ENCODE measurements at regions not wholly inside any gene's neighbourhood (a gene's known extent, or its start where the extent isn't known, plus 50 kb on each side); places are given as distances from the start of the nearest gene placed in this dataset.
"Not testable (repeated sequence)": the region's sequence is repeated elsewhere in the genome, so short reads cannot be mapped to it uniquely, and the experiment has no call there.

- CTCF ChIA-PET, result no interaction called here
- DNase-seq (no peak), ATAC-seq (no peak)
- Mint-ChIP-seq H3K9me3 (ENCODE audit: insufficient read depth) (no peaks in the 10 kb centered on the region), H3K4me3 (no peak overlapping the region), H3K4me1 (ENCODE audit: low read depth) (no peaks in the 10 kb centered on the region), H3K27ac (no peak overlapping the region), H3K36me3 (ENCODE audit: low read depth) (no peaks in the 10 kb centered on the region), H3K27me3 (ENCODE audit: low read depth) (no peaks in the 10 kb centered on the region)
- POLR2A ChIA-PET, result no interaction called here
These were observed 119.1 kb downstream of the RTL9 start for GRCh38 chrX:110477593-110478228.

- no peaks in the 10 kb centered on the region for H3K36me3 Mint-ChIP-seq (ENCODE audit: low read depth)
- no peak for ATAC-seq
- no peaks in the 10 kb centered on the region for H3K4me1 Mint-ChIP-seq (ENCODE audit: low read depth)
- no peaks in the 10 kb centered on the region for H3K9me3 Mint-ChIP-seq (ENCODE audit: insufficient read depth)
- no peak overlapping the region for H3K27ac Mint-ChIP-seq
- ChIA-PET CTCF (no interaction called here), POLR2A (no interaction called here)
- H3K4me3 Mint-ChIP-seq, result no peak overlapping the region
- no peaks in the 10 kb centered on the region for H3K27me3 Mint-ChIP-seq (ENCODE audit: low read depth)
- DNase-seq, result no peak
These were observed 133.4 kb downstream of the RTL9 start for GRCh38 chrX:110491846-110492620.

- Mint-ChIP-seq H3K4me1 (ENCODE audit: low read depth) (no peaks in the 10 kb centered on the region), H3K36me3 (ENCODE audit: low read depth) (no peaks in the 10 kb centered on the region), H3K27me3 (ENCODE audit: low read depth) (no peaks in the 10 kb centered on the region), H3K9me3 (ENCODE audit: insufficient read depth) (no peaks in the 10 kb centered on the region), H3K27ac (no peak overlapping the region), H3K4me3 (no peak overlapping the region)
- POLR2A ChIA-PET, result no interaction called here
- DNase-seq, result no peak
- CTCF ChIA-PET, result no interaction called here
- no peak for ATAC-seq
These were observed 146.3 kb downstream of the RTL9 start for GRCh38 chrX:110504947-110505346.

GRCh38 chrX:110509755-110510532, 151.3 kb downstream of the RTL9 start:
- ChIA-PET POLR2A (no interaction called here), CTCF (no interaction called here)
- Mint-ChIP-seq H3K27me3 (ENCODE audit: low read depth) (no peaks in the 10 kb centered on the region), H3K4me3 (no peak overlapping the region), H3K9me3 (ENCODE audit: insufficient read depth) (no peaks in the 10 kb centered on the region), H3K4me1 (ENCODE audit: low read depth) (no peaks in the 10 kb centered on the region), H3K36me3 (ENCODE audit: low read depth) (no peaks in the 10 kb centered on the region), H3K27ac (no peak overlapping the region)
- ATAC-seq, result no peak
- DNase-seq, result no peak

GRCh38 chrX:110511238-110511637, 152.6 kb downstream of the RTL9 start:
- no peak overlapping the region for H3K4me3 Mint-ChIP-seq
- ChIA-PET CTCF (no interaction called here), POLR2A (no interaction called here)
- ATAC-seq (no peak), DNase-seq (no peak)
- H3K36me3 Mint-ChIP-seq (ENCODE audit: low read depth), result no peaks in the 10 kb centered on the region
- H3K27ac Mint-ChIP-seq, result no peak overlapping the region
- H3K9me3 Mint-ChIP-seq (ENCODE audit: insufficient read depth), result no peaks in the 10 kb centered on the region
- H3K27me3 Mint-ChIP-seq (ENCODE audit: low read depth), result no peaks in the 10 kb centered on the region
- no peaks in the 10 kb centered on the region for H3K4me1 Mint-ChIP-seq (ENCODE audit: low read depth)

GRCh38 chrX:110512341-110512740, 153.7 kb downstream of the RTL9 start:
- DNase-seq, result no peak

GRCh38 chrX:110514509-110514908, 155.9 kb downstream of the RTL9 start:
- Mint-ChIP-seq H3K27ac (no peak overlapping the region), H3K9me3 (ENCODE audit: insufficient read depth) (no peaks in the 10 kb centered on the region), H3K4me1 (ENCODE audit: low read depth) (no peaks in the 10 kb centered on the region), H3K4me3 (no peak overlapping the region), H3K36me3 (ENCODE audit: low read depth) (no peaks in the 10 kb centered on the region), H3K27me3 (ENCODE audit: low read depth) (no peaks in the 10 kb centered on the region)
- DNase-seq (no peak), ATAC-seq (no peak)
- POLR2A ChIA-PET, result no interaction called here
- CTCF ChIA-PET, result no interaction called here

More at GRCh38 chrX:110512341-110512740, 153.7 kb downstream of the RTL9 start:
- H3K9me3 Mint-ChIP-seq (ENCODE audit: insufficient read depth), result no peaks in the 10 kb centered on the region
- ChIA-PET POLR2A (no interaction called here), CTCF (no interaction called here)
- H3K27ac Mint-ChIP-seq, result no peak overlapping the region
- H3K4me3 Mint-ChIP-seq, result no peak overlapping the region
- ATAC-seq, result no peak
- no peaks in the 10 kb centered on the region for H3K4me1 Mint-ChIP-seq (ENCODE audit: low read depth)
- H3K36me3 Mint-ChIP-seq (ENCODE audit: low read depth), result no peaks in the 10 kb centered on the region
- H3K27me3 Mint-ChIP-seq (ENCODE audit: low read depth), result no peaks in the 10 kb centered on the region

GRCh38 chrX:110519501-110519900, 160.9 kb downstream of the RTL9 start:
- no peak for ATAC-seq
- Mint-ChIP-seq H3K27me3 (ENCODE audit: low read depth) (no peaks in the 10 kb centered on the region), H3K27ac (no peak overlapping the region), H3K4me3 (no peak overlapping the region), H3K9me3 (ENCODE audit: insufficient read depth) (no peaks in the 10 kb centered on the region), H3K4me1 (ENCODE audit: low read depth) (no peaks in the 10 kb centered on the region), H3K36me3 (ENCODE audit: low read depth) (no peaks in the 10 kb centered on the region)
- ChIA-PET CTCF (no interaction called here), POLR2A (no interaction called here)
- no peak for DNase-seq

GRCh38 chrX:110519906-110520452, 161.3 kb downstream of the RTL9 start:
- CTCF ChIA-PET, result no interaction called here
- no peaks in the 10 kb centered on the region for H3K36me3 Mint-ChIP-seq (ENCODE audit: low read depth)

GRCh38 chrX:110520652-110521051, 162.0 kb downstream of the RTL9 start:
- H3K27ac Mint-ChIP-seq; H3K9me3 Mint-ChIP-seq (ENCODE audit: insufficient read depth); ATAC-seq; H3K4me1 Mint-ChIP-seq (ENCODE audit: low read depth); POLR2A ChIA-PET; CTCF ChIA-PET; DNase-seq; H3K4me3 Mint-ChIP-seq; H3K27me3 Mint-ChIP-seq (ENCODE audit: low read depth); H3K36me3 Mint-ChIP-seq (ENCODE audit: low read depth): not testable (repeated sequence)

More at GRCh38 chrX:110519906-110520452, 161.3 kb downstream of the RTL9 start:
- DNase-seq (no peak), ATAC-seq (no peak)
- no peaks in the 10 kb centered on the region for H3K9me3 Mint-ChIP-seq (ENCODE audit: insufficient read depth)
- POLR2A ChIA-PET, result no interaction called here
- no peak overlapping the region for H3K27ac Mint-ChIP-seq
- no peaks in the 10 kb centered on the region for H3K4me1 Mint-ChIP-seq (ENCODE audit: low read depth)
- no peaks in the 10 kb centered on the region for H3K27me3 Mint-ChIP-seq (ENCODE audit: low read depth)
- H3K4me3 Mint-ChIP-seq, result no peak overlapping the region

- ATAC-seq (no peak), DNase-seq (no peak)
- H3K36me3 Mint-ChIP-seq (ENCODE audit: low read depth), result no peaks in the 10 kb centered on the region
- H3K4me3 Mint-ChIP-seq, result no peak overlapping the region
- no peak overlapping the region for H3K27ac Mint-ChIP-seq
- no peaks in the 10 kb centered on the region for H3K9me3 Mint-ChIP-seq (ENCODE audit: insufficient read depth)
- ChIA-PET POLR2A (no interaction called here), CTCF (no interaction called here)
- H3K4me1 Mint-ChIP-seq (ENCODE audit: low read depth), result no peaks in the 10 kb centered on the region
- H3K27me3 Mint-ChIP-seq (ENCODE audit: low read depth), result no peaks in the 10 kb centered on the region
These were observed 173.4 kb downstream of the RTL9 start for GRCh38 chrX:110531873-110532580.

- H3K4me1 Mint-ChIP-seq (ENCODE audit: low read depth), result no peaks in the 10 kb centered on the region
- DNase-seq (no peak), ATAC-seq (no peak)
- POLR2A ChIA-PET, result no interaction called here
- H3K27ac Mint-ChIP-seq, result no peak overlapping the region
- H3K27me3 Mint-ChIP-seq (ENCODE audit: low read depth), result no peaks in the 10 kb centered on the region
- CTCF ChIA-PET, result no interaction called here
- no peak overlapping the region for H3K4me3 Mint-ChIP-seq
- no peaks in the 10 kb centered on the region for H3K36me3 Mint-ChIP-seq (ENCODE audit: low read depth)
- H3K9me3 Mint-ChIP-seq (ENCODE audit: insufficient read depth), result no peaks in the 10 kb centered on the region
These were observed 173.9 kb downstream of the RTL9 start for GRCh38 chrX:110532581-110532931.

All from activated CD8-positive, alpha-beta T cell treated with anti-CD3 and anti-CD28 coated beads, Interleukin-2, amount 10 ng/mL, durations not matched to agents 7 days and 5 days (primary cell).